ENCODE measurements at regions not wholly inside any gene's neighbourhood (a gene's known extent, or its start where the extent isn't known, plus 50 kb on each side); places are given as distances from the start of the nearest gene placed in this dataset.
"Not testable (repeated sequence)": the region's sequence is repeated elsewhere in the genome, so short reads cannot be mapped to it uniquely, and the experiment has no call there.

DNA sequence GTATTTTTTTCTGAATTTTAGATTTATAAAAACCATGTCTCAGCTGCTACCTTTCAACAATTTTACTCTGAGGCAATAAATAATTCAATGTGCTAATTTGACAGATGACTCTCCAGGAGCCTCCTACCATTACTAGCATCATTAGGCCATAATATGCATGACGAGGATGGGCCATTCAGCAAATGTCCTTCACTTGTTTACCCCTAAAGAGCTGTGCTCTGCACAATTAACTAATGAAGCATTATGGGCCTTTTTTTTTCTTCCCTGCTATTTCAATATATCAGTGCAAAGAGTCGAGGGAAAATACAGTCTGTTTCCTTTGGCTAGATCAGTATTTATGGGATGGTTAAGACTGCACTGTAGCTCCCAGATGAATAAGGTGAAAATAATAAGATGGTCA, 627.2 kb downstream of the ISL1 start:
- H3K27me3 ChIP-seq (ENCODE audit: control insufficient read depth, insufficient read depth, low read length), result no peaks in the 10 kb centered on the region
- H3K4me3 ChIP-seq (ENCODE audit: low read depth, low read length), result no peak overlapping the region
- H3K4me1 ChIP-seq (ENCODE audit: control insufficient read depth, insufficient read depth, low read length), result peaks cover 7% of the 10 kb centered on the region; the same call in 1 of the 2 replicates
- H3K9me3 ChIP-seq (ENCODE audit: control insufficient read depth, insufficient read depth, low read depth, low read length), result no peaks in the 10 kb centered on the region
- H3K9ac ChIP-seq (ENCODE audit: low read length), result no peak overlapping the region
- H3K27ac ChIP-seq (ENCODE audit: low read depth, low read length), result no peak overlapping the region
- H3K36me3 ChIP-seq (ENCODE audit: control insufficient read depth, insufficient read depth, low read length), result no peaks in the 10 kb centered on the region

DNA sequence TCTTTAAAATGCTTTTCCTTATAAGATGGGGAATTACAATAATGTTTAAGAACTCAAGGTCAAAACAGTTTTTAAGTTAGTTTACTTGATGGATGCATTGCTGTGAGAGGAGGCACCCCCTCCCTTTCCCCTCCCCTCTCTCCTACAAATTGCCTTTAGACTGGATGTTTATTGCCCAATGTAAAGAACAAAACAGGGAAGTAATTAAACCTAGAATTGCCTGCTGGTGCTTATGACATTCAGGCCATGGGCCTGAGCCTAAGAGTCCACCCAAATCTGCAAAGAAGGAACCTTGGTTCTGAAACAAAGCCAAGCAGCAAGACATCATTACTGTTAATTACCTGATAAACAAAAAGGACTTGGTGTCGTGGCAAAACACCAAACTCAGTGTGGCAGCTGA, 630.3 kb downstream of the ISL1 start:
- no peaks in the 10 kb centered on the region for H3K36me3 ChIP-seq (ENCODE audit: control insufficient read depth, insufficient read depth, low read length)
- no peak overlapping the region for H3K27ac ChIP-seq (ENCODE audit: low read depth, low read length)
- H3K4me3 ChIP-seq (ENCODE audit: low read depth, low read length), result no peak overlapping the region
- H3K27me3 ChIP-seq (ENCODE audit: control insufficient read depth, insufficient read depth, low read length), result no peaks in the 10 kb centered on the region
- H3K4me1 ChIP-seq (ENCODE audit: control insufficient read depth, insufficient read depth, low read length), result peaks cover 7% of the 10 kb centered on the region; the same call in 1 of the 2 replicates
- no peaks in the 10 kb centered on the region for H3K9me3 ChIP-seq (ENCODE audit: control insufficient read depth, insufficient read depth, low read depth, low read length)
- H3K9ac ChIP-seq (ENCODE audit: low read length), result no peak overlapping the region

DNA sequence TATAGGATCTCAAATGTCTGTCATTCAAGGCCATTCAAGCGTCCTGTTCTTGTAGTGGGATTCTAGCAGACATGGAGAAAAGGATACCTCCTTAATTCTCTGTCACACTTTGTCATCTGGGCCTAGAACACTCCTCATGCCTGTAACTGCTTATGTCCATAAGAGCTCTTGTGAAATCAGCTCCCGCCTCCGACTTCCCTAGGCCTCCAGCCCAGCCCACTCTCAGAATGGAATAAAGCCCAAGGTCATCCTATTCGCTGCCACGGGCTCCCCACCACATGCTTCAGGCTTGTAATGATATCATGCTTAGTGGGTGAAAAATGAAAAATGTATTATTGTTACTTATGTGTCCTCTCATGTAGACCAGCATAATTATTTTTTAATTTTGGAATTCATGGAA, 632.5 kb downstream of the ISL1 start:
- H3K36me3 ChIP-seq (ENCODE audit: control insufficient read depth, insufficient read depth, low read length), result no peaks in the 10 kb centered on the region
- no peak overlapping the region for H3K4me3 ChIP-seq (ENCODE audit: low read depth, low read length)
- no peak overlapping the region for H3K9ac ChIP-seq (ENCODE audit: low read length)
- H3K4me1 ChIP-seq (ENCODE audit: control insufficient read depth, insufficient read depth, low read length), result peaks cover 7% of the 10 kb centered on the region; the same call in 1 of the 2 replicates
- H3K27me3 ChIP-seq (ENCODE audit: control insufficient read depth, insufficient read depth, low read length), result no peaks in the 10 kb centered on the region
- no peak overlapping the region for H3K27ac ChIP-seq (ENCODE audit: low read depth, low read length)
- H3K9me3 ChIP-seq (ENCODE audit: control insufficient read depth, insufficient read depth, low read depth, low read length), result no peaks in the 10 kb centered on the region

DNA sequence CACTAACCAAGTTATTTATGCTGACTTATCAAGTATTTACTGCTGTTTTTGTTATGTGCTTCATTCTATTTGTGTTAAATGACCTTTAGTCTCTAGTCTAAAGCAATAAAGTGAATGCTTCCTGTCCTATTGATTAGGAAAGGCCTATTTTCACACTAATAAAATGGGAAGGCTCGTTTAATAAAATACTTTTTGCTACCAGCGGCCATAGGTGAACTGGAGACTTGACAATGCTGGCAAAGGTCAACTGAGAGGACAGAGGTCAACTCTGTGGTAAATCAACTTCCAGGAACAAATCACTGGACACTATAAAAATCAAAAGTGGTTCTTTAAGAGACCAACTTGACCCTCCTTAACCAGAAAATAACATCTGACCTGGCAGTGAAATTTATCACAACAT, 634.3 kb downstream of the ISL1 start:
- H3K36me3 ChIP-seq (ENCODE audit: control insufficient read depth, insufficient read depth, low read length), result no peaks in the 10 kb centered on the region
- no peaks in the 10 kb centered on the region for H3K9me3 ChIP-seq (ENCODE audit: control insufficient read depth, insufficient read depth, low read depth, low read length)
- no peak overlapping the region for H3K27ac ChIP-seq (ENCODE audit: low read depth, low read length)
- peaks cover 7% of the 10 kb centered on the region; the same call in 1 of the 2 replicates for H3K4me1 ChIP-seq (ENCODE audit: control insufficient read depth, insufficient read depth, low read length)
- H3K9ac ChIP-seq (ENCODE audit: low read length), result no peak overlapping the region
- H3K4me3 ChIP-seq (ENCODE audit: low read depth, low read length), result no peak overlapping the region
- no peaks in the 10 kb centered on the region for H3K27me3 ChIP-seq (ENCODE audit: control insufficient read depth, insufficient read depth, low read length)

DNA sequence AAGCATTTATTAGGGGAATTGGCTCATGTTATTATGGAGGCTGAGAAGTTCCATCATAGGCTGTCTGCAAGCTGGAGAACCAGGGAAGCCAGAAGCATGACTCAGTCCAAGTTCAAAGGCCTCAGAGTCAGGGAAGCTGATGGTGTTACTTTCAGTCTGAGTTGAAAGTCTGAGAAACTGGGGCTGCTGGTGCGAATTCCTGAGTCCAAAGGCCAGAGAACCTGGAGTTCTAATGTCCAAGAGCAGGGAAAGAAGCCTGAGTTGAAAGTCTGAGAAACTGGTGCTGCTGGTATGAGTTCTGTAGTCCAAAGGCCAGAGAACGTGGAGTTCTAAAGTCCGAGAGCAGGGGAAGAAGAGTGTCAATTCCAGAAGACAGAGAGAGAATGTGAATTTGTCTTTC, 641.1 kb downstream of the ISL1 start:
- H3K27me3 ChIP-seq (ENCODE audit: control insufficient read depth, insufficient read depth, low read length), result no peaks in the 10 kb centered on the region

DNA sequence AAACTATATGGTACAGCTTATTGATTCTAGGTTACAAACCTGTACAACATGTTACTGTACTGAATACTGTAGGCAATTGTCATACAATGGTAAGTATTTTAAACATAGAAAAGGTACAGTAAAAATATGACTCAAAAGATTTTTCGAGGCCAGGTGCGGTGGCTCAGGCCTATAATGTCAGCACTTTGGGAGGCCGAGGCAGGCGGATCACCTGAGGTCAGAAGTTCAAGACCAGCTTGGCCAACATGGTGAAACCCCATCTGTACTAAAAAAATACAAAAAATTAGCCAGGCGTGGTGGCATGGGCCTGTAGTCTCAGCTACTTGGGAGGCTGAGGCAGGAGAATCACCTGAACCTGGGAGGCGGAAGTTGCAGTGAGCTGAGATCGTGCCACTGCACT, 646.6 kb downstream of the ISL1 start:
- H3K36me3 ChIP-seq (ENCODE audit: control insufficient read depth, insufficient read depth, low read length); H3K27ac ChIP-seq (ENCODE audit: low read depth, low read length); H3K4me1 ChIP-seq (ENCODE audit: control insufficient read depth, insufficient read depth, low read length); H3K9me3 ChIP-seq (ENCODE audit: control insufficient read depth, insufficient read depth, low read depth, low read length); H3K4me3 ChIP-seq (ENCODE audit: low read depth, low read length); H3K9ac ChIP-seq (ENCODE audit: low read length); H3K27me3 ChIP-seq (ENCODE audit: control insufficient read depth, insufficient read depth, low read length): not testable (repeated sequence)

More for the DNA sequence above, 641.1 kb downstream of the ISL1 start:
- H3K9me3 ChIP-seq (ENCODE audit: control insufficient read depth, insufficient read depth, low read depth, low read length), result no peaks in the 10 kb centered on the region
- H3K36me3 ChIP-seq (ENCODE audit: control insufficient read depth, insufficient read depth, low read length), result no peaks in the 10 kb centered on the region
- no peak overlapping the region for H3K4me3 ChIP-seq (ENCODE audit: low read depth, low read length)
- no peak overlapping the region for H3K27ac ChIP-seq (ENCODE audit: low read depth, low read length)
- H3K4me1 ChIP-seq (ENCODE audit: control insufficient read depth, insufficient read depth, low read length), result no peaks in the 10 kb centered on the region
- no peak overlapping the region for H3K9ac ChIP-seq (ENCODE audit: low read length)

DNA sequence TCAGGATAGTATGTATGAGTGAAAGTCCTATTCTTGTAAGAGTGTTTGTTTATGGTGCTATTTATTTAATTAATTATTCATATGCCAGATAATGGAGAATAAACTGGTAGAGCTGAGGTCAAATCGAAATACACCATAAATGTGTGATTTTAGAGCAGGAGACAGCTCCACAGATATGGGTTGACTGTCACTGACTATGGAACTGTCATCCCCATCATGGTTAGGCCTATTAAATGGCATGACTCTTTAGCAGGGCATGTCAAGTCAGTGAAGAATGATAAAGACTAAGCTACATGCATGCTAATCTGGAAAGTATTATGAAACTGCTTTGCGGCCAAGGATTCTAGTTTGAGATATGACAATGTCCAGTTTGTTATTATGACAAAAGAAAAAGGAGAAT, 658.6 kb downstream of the ISL1 start:
- Histone ChIP-seq H3K4me1 (ENCODE audit: control insufficient read depth, insufficient read depth, low read length) (peaks cover 10% of the 10 kb centered on the region; the same call in 1 of the 2 replicates), H3K27ac (ENCODE audit: low read depth, low read length) (no peak overlapping the region), H3K36me3 (ENCODE audit: control insufficient read depth, insufficient read depth, low read length) (no peaks in the 10 kb centered on the region), H3K9ac (ENCODE audit: low read length) (no peak overlapping the region), H3K4me3 (ENCODE audit: low read depth, low read length) (no peak overlapping the region), H3K27me3 (ENCODE audit: control insufficient read depth, insufficient read depth, low read length) (no peaks in the 10 kb centered on the region), H3K9me3 (ENCODE audit: control insufficient read depth, insufficient read depth, low read depth, low read length) (no peaks in the 10 kb centered on the region)

DNA sequence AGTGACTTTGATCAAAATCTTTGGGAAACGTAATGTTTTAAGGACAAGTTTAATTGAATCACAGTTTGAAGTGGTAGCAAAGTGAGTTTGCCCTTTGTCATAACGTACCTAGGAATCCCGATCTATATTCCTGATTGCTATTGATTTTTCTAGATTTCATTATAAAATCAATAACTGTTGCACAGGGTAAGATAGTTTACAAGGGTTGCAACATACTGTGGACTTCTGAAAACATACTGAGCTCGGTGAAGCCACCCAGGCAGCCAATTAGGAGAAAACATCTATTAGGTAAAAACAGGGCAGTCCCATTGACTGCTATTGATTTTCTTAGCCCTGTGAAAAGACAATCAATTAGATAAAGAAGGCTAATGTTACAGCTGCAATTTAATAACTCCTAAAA, 659.9 kb downstream of the ISL1 start:
- H3K27me3 ChIP-seq (ENCODE audit: control insufficient read depth, insufficient read depth, low read length), result no peaks in the 10 kb centered on the region
- H3K9ac ChIP-seq (ENCODE audit: low read length), result no peak overlapping the region
- peaks cover 10% of the 10 kb centered on the region; the same call in 1 of the 2 replicates for H3K4me1 ChIP-seq (ENCODE audit: control insufficient read depth, insufficient read depth, low read length)
- no peak overlapping the region for H3K27ac ChIP-seq (ENCODE audit: low read depth, low read length)
- H3K9me3 ChIP-seq (ENCODE audit: control insufficient read depth, insufficient read depth, low read depth, low read length), result no peaks in the 10 kb centered on the region
- no peaks in the 10 kb centered on the region for H3K36me3 ChIP-seq (ENCODE audit: control insufficient read depth, insufficient read depth, low read length)
- no peak overlapping the region for H3K4me3 ChIP-seq (ENCODE audit: low read depth, low read length)

DNA sequence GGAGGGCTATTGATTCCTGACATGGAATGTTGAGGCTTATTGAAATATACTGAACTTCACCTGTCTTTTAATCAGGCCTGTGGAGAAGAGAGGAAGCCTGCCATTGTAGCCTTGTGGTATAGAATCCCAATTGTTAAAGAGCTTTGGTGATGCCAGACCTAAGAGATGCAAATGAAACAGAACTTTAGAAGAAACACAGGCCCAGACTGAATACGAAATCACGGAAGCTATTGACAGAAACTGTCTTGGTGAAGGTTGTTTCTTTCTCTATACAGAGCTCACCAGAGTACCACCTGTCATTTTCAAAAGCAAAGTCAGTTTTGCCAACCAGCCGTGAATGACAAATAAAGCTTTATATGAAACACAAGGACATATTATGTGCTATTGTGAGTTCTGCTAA, 660.3 kb downstream of the ISL1 start:
- Histone ChIP-seq H3K4me1 (ENCODE audit: control insufficient read depth, insufficient read depth, low read length) (peaks cover 10% of the 10 kb centered on the region; the same call in 1 of the 2 replicates), H3K4me3 (ENCODE audit: low read depth, low read length) (no peak overlapping the region), H3K36me3 (ENCODE audit: control insufficient read depth, insufficient read depth, low read length) (no peaks in the 10 kb centered on the region), H3K9ac (ENCODE audit: low read length) (no peak overlapping the region), H3K27ac (ENCODE audit: low read depth, low read length) (no peak overlapping the region), H3K9me3 (ENCODE audit: control insufficient read depth, insufficient read depth, low read depth, low read length) (no peaks in the 10 kb centered on the region), H3K27me3 (ENCODE audit: control insufficient read depth, insufficient read depth, low read length) (no peaks in the 10 kb centered on the region)

DNA sequence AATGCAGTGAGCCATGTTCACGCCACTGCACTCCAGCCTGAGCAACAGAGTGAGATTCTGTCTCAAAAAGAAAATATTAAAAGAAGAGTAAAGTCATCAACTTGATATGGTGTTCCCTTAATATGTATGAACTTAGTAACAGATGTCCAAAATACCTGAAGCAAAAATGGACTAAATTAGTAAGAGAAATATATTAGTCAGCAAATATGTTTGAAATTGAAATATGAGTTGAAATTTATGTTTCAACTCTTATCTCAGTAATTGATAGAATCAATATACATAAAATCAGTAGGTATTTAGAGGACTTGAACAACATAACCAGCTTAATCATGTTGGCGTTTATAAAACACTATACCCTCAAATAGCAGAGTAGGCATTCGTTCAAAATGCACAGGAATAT, 668.5 kb downstream of the ISL1 start:
- Histone ChIP-seq H3K27ac (ENCODE audit: low read depth, low read length) (no peak overlapping the region), H3K9me3 (ENCODE audit: control insufficient read depth, insufficient read depth, low read depth, low read length) (no peaks in the 10 kb centered on the region), H3K36me3 (ENCODE audit: control insufficient read depth, insufficient read depth, low read length) (no peaks in the 10 kb centered on the region), H3K27me3 (ENCODE audit: control insufficient read depth, insufficient read depth, low read length) (no peaks in the 10 kb centered on the region), H3K4me3 (ENCODE audit: low read depth, low read length) (no peak overlapping the region), H3K9ac (ENCODE audit: low read length) (no peak overlapping the region), H3K4me1 (ENCODE audit: control insufficient read depth, insufficient read depth, low read length) (no peaks in the 10 kb centered on the region)

DNA sequence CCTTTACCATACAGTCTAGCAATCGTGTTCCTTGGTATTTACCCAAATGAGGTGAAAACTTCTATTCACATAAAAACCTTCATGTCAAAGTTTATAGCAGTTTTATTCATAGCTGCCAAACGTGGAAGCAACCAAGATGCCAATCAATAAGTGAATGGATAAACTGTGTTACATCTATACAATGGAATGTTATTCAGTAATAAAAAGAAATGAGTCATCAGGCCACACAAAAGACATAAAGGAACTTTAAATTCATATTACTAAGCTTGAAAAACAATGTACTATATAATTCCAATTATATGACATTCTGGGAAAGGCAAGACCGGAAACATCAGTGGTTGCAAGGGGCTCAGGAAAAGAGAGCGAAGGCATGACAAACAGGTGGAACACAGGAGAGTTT, 679.9 kb downstream of the ISL1 start:
- no peaks in the 10 kb centered on the region for H3K36me3 ChIP-seq (ENCODE audit: control insufficient read depth, insufficient read depth, low read length)
- no peaks in the 10 kb centered on the region for H3K27me3 ChIP-seq (ENCODE audit: control insufficient read depth, insufficient read depth, low read length)
- peaks cover 5% of the 10 kb centered on the region; the same call in 1 of the 2 replicates for H3K9me3 ChIP-seq (ENCODE audit: control insufficient read depth, insufficient read depth, low read depth, low read length)
- no peaks in the 10 kb centered on the region for H3K4me1 ChIP-seq (ENCODE audit: control insufficient read depth, insufficient read depth, low read length)
- H3K4me3 ChIP-seq (ENCODE audit: low read depth, low read length), result no peak overlapping the region
- no peak overlapping the region for H3K27ac ChIP-seq (ENCODE audit: low read depth, low read length)
- no peak overlapping the region for H3K9ac ChIP-seq (ENCODE audit: low read length)

DNA sequence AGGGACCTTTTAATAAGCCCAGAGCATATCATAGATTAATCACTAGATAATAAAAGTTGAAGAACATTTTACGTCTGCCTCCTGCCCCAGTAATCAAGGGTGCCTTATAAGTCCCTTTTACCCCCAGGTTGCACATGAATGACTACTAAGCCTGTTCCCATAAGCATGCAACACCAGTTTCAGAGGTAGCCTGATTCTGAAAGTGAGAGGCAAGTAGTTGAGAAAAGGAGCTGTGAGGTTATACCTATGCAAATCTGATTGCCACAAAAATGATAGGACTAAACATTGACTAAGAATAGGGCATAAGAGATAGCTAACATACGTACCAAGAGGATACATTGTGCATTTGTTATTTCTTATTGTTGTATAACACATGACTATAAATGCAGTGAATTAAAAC, 681.9 kb downstream of the ISL1 start:
- H3K27me3 ChIP-seq (ENCODE audit: control insufficient read depth, insufficient read depth, low read length), result no peaks in the 10 kb centered on the region
- no peaks in the 10 kb centered on the region for H3K4me1 ChIP-seq (ENCODE audit: control insufficient read depth, insufficient read depth, low read length)
- H3K36me3 ChIP-seq (ENCODE audit: control insufficient read depth, insufficient read depth, low read length), result no peaks in the 10 kb centered on the region
- no peak overlapping the region for H3K27ac ChIP-seq (ENCODE audit: low read depth, low read length)
- no peak overlapping the region for H3K4me3 ChIP-seq (ENCODE audit: low read depth, low read length)
- H3K9ac ChIP-seq (ENCODE audit: low read length), result no peak overlapping the region
- H3K9me3 ChIP-seq (ENCODE audit: control insufficient read depth, insufficient read depth, low read depth, low read length), result peaks cover 5% of the 10 kb centered on the region; the same call in 1 of the 2 replicates
